ENCODE measurements at regions not wholly inside any gene's neighbourhood (a gene's known extent, or its start where the extent isn't known, plus 50 kb on each side); places are given as distances from the start of the nearest gene placed in this dataset.

DNA sequence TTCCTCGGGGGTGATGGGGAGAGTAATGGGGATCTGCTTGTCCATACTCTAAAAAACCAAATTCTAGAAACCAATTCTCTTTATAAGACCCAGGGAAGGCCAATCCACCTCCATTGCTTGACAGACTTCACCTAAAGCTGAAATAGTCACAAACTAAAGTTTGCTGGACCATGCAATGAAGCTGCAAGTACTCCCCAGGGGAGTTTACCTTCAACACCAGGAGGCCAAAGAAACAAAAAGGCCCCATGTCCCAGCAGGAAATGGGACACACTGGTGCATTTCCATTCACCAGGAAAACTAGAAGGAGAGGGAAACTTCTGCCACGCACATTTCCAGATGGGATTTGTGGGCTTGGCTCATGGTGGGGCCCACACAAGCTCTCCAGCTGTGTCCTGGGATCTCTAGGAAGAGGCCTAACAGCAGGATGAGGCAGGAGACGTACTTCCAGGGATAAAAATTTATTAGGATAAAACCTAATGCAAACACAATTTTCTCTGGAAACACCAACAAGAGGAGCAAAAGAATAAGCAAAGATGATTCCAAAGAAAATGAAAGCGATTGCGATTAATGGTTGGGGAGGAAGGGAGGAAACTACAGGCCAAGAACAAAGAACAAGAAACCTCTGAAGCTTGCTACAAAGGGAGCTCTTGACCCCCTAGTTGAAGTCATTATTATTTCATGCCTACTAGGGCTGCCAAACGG is 238.0 kb upstream of the LRTM1 start:
- H3K36me3 ChIP-seq = no peaks in the 10 kb centered on the region
- H3K4me1 ChIP-seq = no peaks in the 10 kb centered on the region
- H3K4me3 ChIP-seq (ENCODE audit: low read depth, low read length) = no peak overlapping the region
- DNase-seq = no peak
- H3K27me3 ChIP-seq = no peaks in the 10 kb centered on the region
- TF ChIP-seq, protein P1, sequence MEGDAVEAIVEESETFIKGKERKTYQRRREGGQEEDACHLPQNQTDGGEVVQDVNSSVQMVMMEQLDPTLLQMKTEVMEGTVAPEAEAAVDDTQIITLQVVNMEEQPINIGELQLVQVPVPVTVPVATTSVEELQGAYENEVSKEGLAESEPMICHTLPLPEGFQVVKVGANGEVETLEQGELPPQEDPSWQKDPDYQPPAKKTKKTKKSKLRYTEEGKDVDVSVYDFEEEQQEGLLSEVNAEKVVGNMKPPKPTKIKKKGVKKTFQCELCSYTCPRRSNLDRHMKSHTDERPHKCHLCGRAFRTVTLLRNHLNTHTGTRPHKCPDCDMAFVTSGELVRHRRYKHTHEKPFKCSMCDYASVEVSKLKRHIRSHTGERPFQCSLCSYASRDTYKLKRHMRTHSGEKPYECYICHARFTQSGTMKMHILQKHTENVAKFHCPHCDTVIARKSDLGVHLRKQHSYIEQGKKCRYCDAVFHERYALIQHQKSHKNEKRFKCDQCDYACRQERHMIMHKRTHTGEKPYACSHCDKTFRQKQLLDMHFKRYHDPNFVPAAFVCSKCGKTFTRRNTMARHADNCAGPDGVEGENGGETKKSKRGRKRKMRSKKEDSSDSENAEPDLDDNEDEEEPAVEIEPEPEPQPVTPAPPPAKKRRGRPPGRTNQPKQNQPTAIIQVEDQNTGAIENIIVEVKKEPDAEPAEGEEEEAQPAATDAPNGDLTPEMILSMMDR (IDR thresholded peaks at IDR 0.05; ENCODE audit: low read depth, low read length) = no peak
- H3K9me3 ChIP-seq = no peaks in the 10 kb centered on the region

DNA sequence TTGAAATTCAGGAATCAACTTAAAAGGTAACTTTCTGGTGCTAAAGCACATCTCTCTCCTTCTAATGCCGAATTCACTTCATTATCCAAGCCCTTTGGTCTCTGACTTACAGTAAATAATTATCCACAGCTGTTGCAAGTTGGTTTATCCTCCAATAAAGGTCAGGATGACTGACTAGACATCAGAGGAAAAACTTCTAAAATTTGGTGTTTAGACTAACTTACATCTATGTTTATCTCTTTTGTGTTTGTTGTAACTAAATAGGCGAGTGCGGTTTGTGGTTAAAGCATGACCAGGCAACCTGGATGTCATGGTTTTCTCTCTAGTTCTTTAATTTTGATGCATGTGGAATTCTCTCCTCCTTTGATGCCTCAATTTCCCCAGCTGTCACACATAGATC is 237.4 kb upstream of the LRTM1 start:
- H3K4me1 ChIP-seq = no peaks in the 10 kb centered on the region
- no peaks in the 10 kb centered on the region for H3K27me3 ChIP-seq
- H3K9me3 ChIP-seq = no peaks in the 10 kb centered on the region
- H3K36me3 ChIP-seq = no peaks in the 10 kb centered on the region
- no peak for DNase-seq
- TF ChIP-seq, protein P1 (IDR thresholded peaks at IDR 0.05; ENCODE audit: low read depth, low read length) = no peak
- no peak overlapping the region for H3K4me3 ChIP-seq (ENCODE audit: low read depth, low read length)

DNA sequence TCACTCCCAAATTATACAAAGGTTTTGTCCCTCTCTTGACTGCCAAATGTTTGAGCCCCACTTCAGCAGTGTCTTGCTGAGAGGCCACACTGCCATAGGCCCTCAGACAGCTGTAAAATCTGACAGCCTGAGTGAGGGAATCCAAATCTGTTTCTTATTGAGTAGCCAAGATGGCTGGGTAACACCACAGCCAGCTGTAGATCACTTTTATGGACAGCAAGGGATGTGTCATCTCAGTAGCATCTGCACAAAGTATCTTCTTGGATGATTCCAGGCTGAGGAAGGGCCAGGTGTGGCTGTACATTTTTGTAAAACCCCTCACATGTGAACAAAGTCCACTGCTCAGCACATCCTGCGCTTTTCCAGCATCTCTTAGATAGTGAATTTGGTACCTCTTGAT is 237.0 kb upstream of the LRTM1 start:
- no peaks in the 10 kb centered on the region for H3K9me3 ChIP-seq
- H3K36me3 ChIP-seq = no peaks in the 10 kb centered on the region
- TF ChIP-seq, protein P1 (IDR thresholded peaks at IDR 0.05; ENCODE audit: low read depth, low read length) = no peak
- H3K4me1 ChIP-seq = no peaks in the 10 kb centered on the region
- no peak for DNase-seq
- H3K27me3 ChIP-seq = no peaks in the 10 kb centered on the region
- H3K4me3 ChIP-seq (ENCODE audit: low read depth, low read length) = no peak overlapping the region

DNA sequence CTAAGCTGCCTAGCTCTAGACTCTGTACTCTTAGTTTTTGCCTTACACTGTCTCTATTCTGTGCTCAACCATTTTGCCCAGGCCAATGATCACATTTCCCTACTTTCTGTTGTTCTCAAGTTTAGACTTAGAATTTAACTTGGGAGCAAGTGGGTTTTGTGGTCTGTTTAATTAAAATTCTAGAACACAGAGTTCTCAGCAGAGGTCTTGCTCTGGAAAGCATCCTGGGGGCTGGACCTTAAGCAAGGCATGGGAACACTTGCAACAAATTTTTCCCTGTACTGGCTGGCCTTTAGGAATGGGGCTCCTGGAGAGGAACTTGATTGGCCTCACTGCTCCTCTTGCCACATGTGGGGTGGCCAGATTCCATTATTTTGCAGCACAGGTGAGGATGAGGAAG is 236.3 kb upstream of the LRTM1 start:
- Histone ChIP-seq H3K27me3 (no peaks in the 10 kb centered on the region), H3K4me3 (ENCODE audit: low read depth, low read length) (no peak overlapping the region), H3K36me3 (no peaks in the 10 kb centered on the region), H3K4me1 (no peaks in the 10 kb centered on the region), H3K9me3 (no peaks in the 10 kb centered on the region)
- DNase-seq = no peak
- TF ChIP-seq, protein P1 (IDR thresholded peaks at IDR 0.05; ENCODE audit: low read depth, low read length) = no peak

DNA sequence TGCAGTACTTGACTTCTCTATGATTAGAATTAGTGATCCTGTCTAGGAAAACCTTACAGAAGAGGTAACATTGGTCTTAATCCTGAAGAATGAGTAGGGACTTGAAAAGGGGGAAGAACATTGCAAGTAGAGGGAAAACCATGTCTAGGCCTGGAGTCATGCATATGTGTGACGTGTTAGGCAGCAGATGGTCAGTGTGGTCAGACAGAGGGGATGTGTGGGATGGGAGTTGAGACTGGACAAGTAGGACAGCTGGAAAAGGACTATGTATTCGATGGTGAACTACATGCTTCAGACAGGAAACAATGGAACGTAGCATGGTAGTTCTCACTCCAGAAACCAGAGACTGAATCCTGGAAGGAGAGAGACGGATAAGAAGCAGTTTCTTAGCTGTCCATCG is 235.6 kb upstream of the LRTM1 start:
- H3K4me1 ChIP-seq = no peaks in the 10 kb centered on the region
- H3K4me3 ChIP-seq (ENCODE audit: low read depth, low read length) = no peak overlapping the region
- TF ChIP-seq, protein P1 (IDR thresholded peaks at IDR 0.05; ENCODE audit: low read depth, low read length) = no peak
- no peaks in the 10 kb centered on the region for H3K9me3 ChIP-seq
- no peak for DNase-seq
- H3K27me3 ChIP-seq = no peaks in the 10 kb centered on the region
- no peaks in the 10 kb centered on the region for H3K36me3 ChIP-seq

DNA sequence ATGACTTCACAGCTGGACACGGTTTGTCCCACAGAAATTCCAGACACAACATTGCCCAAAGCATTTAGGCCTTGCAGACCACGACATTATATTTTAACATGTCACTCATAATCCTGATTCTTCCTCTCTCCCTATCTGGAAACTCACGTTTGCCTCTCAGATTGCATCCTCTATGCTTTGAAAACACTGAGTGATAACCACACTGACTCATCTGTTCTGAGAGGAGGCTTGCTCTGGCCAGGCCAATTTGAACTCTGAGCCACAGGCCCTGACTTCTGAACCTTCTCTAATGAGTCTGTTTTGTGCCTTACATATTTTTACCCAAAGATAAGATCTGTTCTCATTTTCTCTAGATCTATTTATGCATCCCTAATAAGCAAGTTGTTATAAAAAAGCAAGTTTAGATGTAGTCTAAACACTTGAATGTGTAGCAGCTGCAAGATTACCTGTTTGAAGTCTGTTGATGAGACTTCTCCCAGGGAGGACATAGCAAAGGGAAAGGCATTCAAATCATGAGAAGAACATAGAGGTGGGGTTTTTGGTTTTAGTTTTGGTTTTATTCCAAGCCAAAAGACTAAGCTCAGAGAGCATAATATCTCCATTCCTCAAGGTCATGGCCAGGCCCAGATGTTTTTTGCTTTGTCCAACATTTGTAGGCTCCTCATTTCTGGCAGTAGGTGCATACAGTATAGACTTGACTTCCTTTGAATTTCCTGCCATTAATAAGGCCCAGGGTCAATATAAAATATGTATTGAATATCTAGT is 234.4 kb upstream of the LRTM1 start:
- Histone ChIP-seq H3K4me1 (no peaks in the 10 kb centered on the region), H3K27me3 (no peaks in the 10 kb centered on the region), H3K36me3 (no peaks in the 10 kb centered on the region), H3K4me3 (ENCODE audit: low read depth, low read length) (no peak overlapping the region), H3K9me3 (no peaks in the 10 kb centered on the region)
- no peak for DNase-seq
- TF ChIP-seq, protein P1 (IDR thresholded peaks at IDR 0.05; ENCODE audit: low read depth, low read length) = no peak
